GM12878 (cell line): ENCODE measurements at regions not wholly inside any gene's neighbourhood (a gene's known extent, or its start where the extent isn't known, plus 50 kb on each side); places are given as distances from the start of the nearest gene placed in this dataset.

ENCODE experiments used
- ATAC-seq: fragments of 200-7000 bp; cut with Tn5 transposase; 3 replicates; pipeline ENCODE4 v1.9.1; 2020; ENCODE audit warnings: mild to moderate bottlenecking, moderate library complexity
- BruUV-seq: library from RNA; stranded (reverse); fragments of 400-500 nt; replicated peaks from 2 replicates; lab custom pipeline; 2021; lab: Mats Ljungman, UMichigan
- CTCF ChIA-PET: fragments of 300-600 bp; sonication (Branson Sonifier 250); formaldehyde crosslinking; extraction: SDS; loops from one replicate; lab custom pipeline; 2021; ENCODE audit warnings: inconsistent platforms; lab: Yijun Ruan, JAX
- POLR2A ChIA-PET: fragments of 350-600 bp; formaldehyde crosslinking; extraction: SDS; loops from one replicate; lab custom pipeline; 2021; ENCODE audit warnings: inconsistent platforms; lab: Charles Lee
- RAD21 ChIA-PET: fragments of 300-600 bp; sonication (Branson Sonifier 250); formaldehyde crosslinking; loops from one replicate; lab custom pipeline; 2023; ENCODE audit warnings: antibody characterized with exemption; ENCODE audit not compliant: unreplicated experiment; lab: Charles Lee
- SMC1A ChIA-PET: fragments of 300-600 bp; sonication (Branson Sonifier 250); formaldehyde crosslinking; loops from one replicate; lab custom pipeline; 2023; ENCODE audit not compliant: unreplicated experiment, uncharacterized antibody; lab: Charles Lee
- DNase-seq: peaks from one replicate; pipeline ENCODE4 v3.0.0-alpha.2; 2011; ENCODE audit warnings: low read depth, low spot score
- FAIRE-seq: peaks from 3 replicates; lab custom pipeline; 2011; peaks lifted over from hg19 to GRCh38; lab: Jason Lieb, UNC
- H2AFZ ChIP-seq: 2 replicates; pipeline ENCODE4 v1.6.0; 2011; ENCODE audit warnings: low read depth, low read length, control low read depth; ENCODE audit not compliant: control insufficient read depth
- H3K27ac ChIP-seq: 2 replicates; pipeline ENCODE4 v1.5.1; 2011; ENCODE audit warnings: control low read depth; ENCODE audit not compliant: control insufficient read depth, insufficient read depth
- H3K27me3 ChIP-seq, 2 experiments: replicated peaks in 1 of 2; 2 replicates each; pipeline versions ENCODE4 v1.6.0 to v1.6.1; 2011; ENCODE audit warnings: low read length in 1 of 2; ENCODE audit not compliant: control insufficient read depth in 2 of 2, insufficient read depth in 2 of 2
- H3K36me3 ChIP-seq, 2 experiments: 2 replicates each; pipeline ENCODE4 v1.5.1; 2011; ENCODE audit warnings: low read length in 1 of 2; ENCODE audit not compliant: control insufficient read depth in 2 of 2, insufficient read depth in 2 of 2
- H3K4me1 ChIP-seq: 2 replicates; pipeline ENCODE4 v1.6.1; 2011; ENCODE audit warnings: mild to moderate bottlenecking, low read length, moderate library complexity, mixed read lengths; ENCODE audit not compliant: control insufficient read depth, insufficient read depth
- H3K4me2 ChIP-seq: 2 replicates; pipeline ENCODE4 v1.6.0; 2011; ENCODE audit warnings: control low read depth; ENCODE audit not compliant: control insufficient read depth, insufficient read depth
- H3K4me3 ChIP-seq: fragments of 200-600 bp; sonication (generic); 2 replicates; pipeline ENCODE4 v1.5.1; 2016
- H3K79me2 ChIP-seq: 2 replicates; pipeline ENCODE4 v1.6.0; 2011; ENCODE audit warnings: low read length; ENCODE audit not compliant: control insufficient read depth, insufficient read depth
- H3K9ac ChIP-seq: 2 replicates; pipeline ENCODE4 v1.8.0; 2011; ENCODE audit warnings: low read length, control low read depth, mixed read lengths; ENCODE audit not compliant: control insufficient read depth, insufficient read depth
- H3K9me3 ChIP-seq: replicated peaks from 3 replicates; pipeline ENCODE4 v1.5.1; 2011; ENCODE audit warnings: mild to moderate bottlenecking, low read length; ENCODE audit not compliant: control insufficient read depth, insufficient read depth
- H4K20me1 ChIP-seq: 2 replicates; pipeline ENCODE4 v1.6.0; 2011; ENCODE audit not compliant: control insufficient read depth, insufficient read depth
- CREB1 ChIP-seq: IDR thresholded peaks from 2 replicates; pipeline ENCODE4 v1.6.1; 2012; ENCODE audit warnings: low read depth, mild to moderate bottlenecking, inconsistent platforms
- GATAD2B ChIP-seq: fragments of 450-650 bp; conservative IDR thresholded peaks from 2 replicates; pipeline ENCODE4 v1.6.1; 2017; ENCODE audit warnings: low read depth, mild to moderate bottlenecking, moderate library complexity
- IKZF1 ChIP-seq: fragments of 450-650 bp; conservative IDR thresholded peaks from 2 replicates; pipeline ENCODE4 v1.6.1; 2017; ENCODE audit warnings: antibody characterized with exemption, mild to moderate bottlenecking
- LARP7 ChIP-seq: fragments of 450-650 bp; IDR thresholded peaks from 2 replicates; pipeline ENCODE4 v1.6.1; 2017; ENCODE audit warnings: mild to moderate bottlenecking
- PML ChIP-seq: IDR thresholded peaks from 2 replicates; pipeline ENCODE4 v1.6.1; 2012; ENCODE audit warnings: low read length, inconsistent platforms
- RAD51 ChIP-seq: fragments of 450-650 bp; IDR thresholded peaks from 2 replicates; pipeline ENCODE4 v1.6.1; 2016; ENCODE audit warnings: moderate library complexity, mild to moderate bottlenecking, inconsistent platforms
- RELA ChIP-seq: fragments of 450-650 bp; IDR thresholded peaks from 2 replicates; pipeline ENCODE4 v1.8.0; 2014; ENCODE audit warnings: borderline replicate concordance; ENCODE audit not compliant: partially characterized antibody
- SIN3A ChIP-seq: IDR thresholded peaks from 2 replicates; pipeline ENCODE4 v1.6.1; 2012; ENCODE audit warnings: low read depth, low read length, improper control_type of control experiment
- SP1 ChIP-seq: IDR thresholded peaks from one replicate; pipeline ENCODE4 v1.6.1; 2011; ENCODE audit warnings: low read depth, low read length
- STAT1 ChIP-seq: fragments of 450-650 bp; conservative IDR thresholded peaks from 2 replicates; pipeline ENCODE4 v1.6.1; 2014; ENCODE audit warnings: antibody characterized with exemption, mild to moderate bottlenecking
- TAF1 ChIP-seq: IDR thresholded peaks from 2 replicates; pipeline ENCODE4 v1.6.1; 2011; ENCODE audit warnings: mild to moderate bottlenecking, low read depth, low read length, borderline replicate concordance
- YY1 ChIP-seq: IDR thresholded peaks from 2 replicates; pipeline ENCODE4 v1.6.1; 2011; ENCODE audit warnings: low read depth, mild to moderate bottlenecking, low read length
- ZBTB33 ChIP-seq: fragments of 450-650 bp; IDR thresholded peaks from 2 replicates; pipeline ENCODE4 v1.6.1; 2017; ENCODE audit warnings: mild to moderate bottlenecking
- ZBTB4 ChIP-seq: fragments of 450-650 bp; formaldehyde crosslinking; IDR thresholded peaks from 2 replicates; pipeline ENCODE4 v1.4.0; 2022; ENCODE audit warnings: mild to moderate bottlenecking, moderate library complexity
- WGBS: methylation state at CpG from one replicate; pipeline ENCODE4 v1.1.6; 2016; ENCODE audit warnings: low lambda C conversion rate; ENCODE audit not compliant: insufficient replicate concordance, insufficient coverage; ENCODE audit errors: missing lambda C conversion rate; 5-methylcytosine and 5-hydroxymethylcytosine counted together
- in situ Hi-C: fragments of 300-500 bp; cut with MboI; formaldehyde crosslinking; loops from 9 replicates; pipeline ENCODE4 v1.14.3; 2018; ENCODE audit warnings: mixed read lengths
- intact Hi-C: fragments of 100-400 bp; cut with micrococcal nuclease; formaldehyde crosslinking; loops from one replicate; pipeline ENCODE4 v1.14.2; 2022; ENCODE audit not compliant: unreplicated experiment
- TF ChIP-seq, protein P1 (sequence below): fragments of 450-650 bp; IDR thresholded peaks from 2 replicates; pipeline ENCODE4 v1.6.1; 2017; ENCODE audit warnings: mild to moderate bottlenecking, low read depth, inconsistent platforms; ENCODE audit not compliant: poor library complexity, severe bottlenecking
- TF ChIP-seq, protein P2 (sequence below): fragments of 450-650 bp; IDR thresholded peaks from 2 replicates; pipeline ENCODE4 v1.6.1; 2017; ENCODE audit warnings: borderline replicate concordance

- TF ChIP-seq, protein P1, sequence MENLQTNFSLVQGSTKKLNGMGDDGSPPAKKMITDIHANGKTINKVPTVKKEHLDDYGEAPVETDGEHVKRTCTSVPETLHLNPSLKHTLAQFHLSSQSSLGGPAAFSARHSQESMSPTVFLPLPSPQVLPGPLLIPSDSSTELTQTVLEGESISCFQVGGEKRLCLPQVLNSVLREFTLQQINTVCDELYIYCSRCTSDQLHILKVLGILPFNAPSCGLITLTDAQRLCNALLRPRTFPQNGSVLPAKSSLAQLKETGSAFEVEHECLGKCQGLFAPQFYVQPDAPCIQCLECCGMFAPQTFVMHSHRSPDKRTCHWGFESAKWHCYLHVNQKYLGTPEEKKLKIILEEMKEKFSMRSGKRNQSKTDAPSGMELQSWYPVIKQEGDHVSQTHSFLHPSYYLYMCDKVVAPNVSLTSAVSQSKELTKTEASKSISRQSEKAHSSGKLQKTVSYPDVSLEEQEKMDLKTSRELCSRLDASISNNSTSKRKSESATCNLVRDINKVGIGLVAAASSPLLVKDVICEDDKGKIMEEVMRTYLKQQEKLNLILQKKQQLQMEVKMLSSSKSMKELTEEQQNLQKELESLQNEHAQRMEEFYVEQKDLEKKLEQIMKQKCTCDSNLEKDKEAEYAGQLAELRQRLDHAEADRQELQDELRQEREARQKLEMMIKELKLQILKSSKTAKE: no peak
- no peak for TF ChIP-seq LARP7
These were observed 137.7 kb downstream of the TMEM132E start (continued) for GRCh38 chr17:34717092-34717491.

- ChIA-PET RAD21 (no interaction called here), POLR2A (no interaction called here), CTCF (no interaction called here), SMC1A (no interaction called here)
- Histone ChIP-seq H3K79me2 (no peaks in the 10 kb centered on the region), H3K27me3 (peaks cover 0 to 4% of the 10 kb centered on the region in 2 experiments; a peak in 3 of 4 replicates), H3K4me1 (no peaks in the 10 kb centered on the region), H3K36me3 (no peaks in the 10 kb centered on the region), H3K4me3 (no peak overlapping the region), H3K4me2 (no peak overlapping the region), H4K20me1 (no peaks in the 10 kb centered on the region), H3K9ac (no peak overlapping the region), H2AFZ (no peak overlapping the region), H3K9me3 (no peaks in the 10 kb centered on the region), H3K27ac (no peak overlapping the region)
- ATAC-seq (no peak), FAIRE-seq (no peak), DNase-seq (no peak)
- TF ChIP-seq GATAD2B: no peak
- TF ChIP-seq, protein P2, sequence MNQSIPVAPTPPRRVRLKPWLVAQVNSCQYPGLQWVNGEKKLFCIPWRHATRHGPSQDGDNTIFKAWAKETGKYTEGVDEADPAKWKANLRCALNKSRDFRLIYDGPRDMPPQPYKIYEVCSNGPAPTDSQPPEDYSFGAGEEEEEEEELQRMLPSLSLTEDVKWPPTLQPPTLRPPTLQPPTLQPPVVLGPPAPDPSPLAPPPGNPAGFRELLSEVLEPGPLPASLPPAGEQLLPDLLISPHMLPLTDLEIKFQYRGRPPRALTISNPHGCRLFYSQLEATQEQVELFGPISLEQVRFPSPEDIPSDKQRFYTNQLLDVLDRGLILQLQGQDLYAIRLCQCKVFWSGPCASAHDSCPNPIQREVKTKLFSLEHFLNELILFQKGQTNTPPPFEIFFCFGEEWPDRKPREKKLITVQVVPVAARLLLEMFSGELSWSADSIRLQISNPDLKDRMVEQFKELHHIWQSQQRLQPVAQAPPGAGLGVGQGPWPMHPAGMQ: no peak
- TF ChIP-seq ZBTB4: no peak
- TF ChIP-seq RELA: no peak
- no peak for TF ChIP-seq IKZF1
- no peak for TF ChIP-seq RAD51
- TF ChIP-seq SP1: no peak
- no peak for TF ChIP-seq TAF1
- TF ChIP-seq STAT1: no peak
- TF ChIP-seq PML: no peak
- TF ChIP-seq CREB1: no peak
- TF ChIP-seq YY1: no peak
- no peak for TF ChIP-seq SIN3A
- TF ChIP-seq ZBTB33: no peak
- intact Hi-C loops: no loop called here
- BruUV-seq: no TSS peak
- in situ Hi-C loops: no loop called here
- 10% methylated on average over 3 of the region's 3 CpGs for WGBS
These were observed 136.9 kb downstream of the TMEM132E start for GRCh38 chr17:34716291-34716690.
